ENCODE measurements at regions not wholly inside any gene's neighbourhood (a gene's known extent, or its start where the extent isn't known, plus 50 kb on each side); places are given as distances from the start of the nearest gene placed in this dataset.

DNA sequence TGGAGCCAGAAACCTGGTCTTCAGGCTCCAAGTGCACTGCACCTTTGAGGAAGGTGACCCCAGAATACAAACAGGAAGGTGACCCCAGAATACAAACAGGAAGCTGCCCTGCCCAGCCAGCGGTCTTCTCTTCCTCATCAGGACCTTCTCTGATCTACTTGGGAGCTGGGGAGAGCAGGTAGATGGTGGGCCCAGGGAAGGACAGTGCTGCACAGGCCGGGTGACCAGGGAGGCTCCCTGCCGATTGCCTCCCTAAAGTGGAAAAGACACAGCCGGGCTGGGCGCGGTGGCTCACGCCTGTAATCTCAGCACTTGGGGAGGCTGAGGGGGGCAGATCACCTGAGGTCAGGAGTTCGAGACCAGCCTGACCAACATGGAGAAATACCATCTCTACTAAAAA, 151.8 kb upstream of the CHST15 start:
- no peak for TF ChIP-seq CTCF (conservative IDR thresholded peaks at IDR 0.05; ENCODE audit: low read length)
- no peak for TF ChIP-seq EZH2phosphoT487 (IDR thresholded peaks at IDR 0.05; ENCODE audit: borderline replicate concordance, low read depth, low read length)
